Colonic mucosa (tissue), 4 donors: ENCODE measurements at regions not wholly inside any gene's neighbourhood (a gene's known extent, or its start where the extent isn't known, plus 50 kb on each side); places are given as distances from the start of the nearest gene placed in this dataset.

ENCODE experiments used
- DNase-seq: peaks from one replicate; pipeline ENCODE4 v3.0.0-alpha.2; 2020
- H3K27ac ChIP-seq: fragments of 200-600 bp; one replicate; pipeline ENCODE4 v1.8.0; 2021
- H3K27me3 ChIP-seq: fragments of 200-600 bp; one replicate; pipeline ENCODE4 v1.8.0; 2021
- H3K36me3 ChIP-seq: fragments of 200-600 bp; one replicate; pipeline ENCODE4 v1.8.0; 2021
- H3K4me1 ChIP-seq: fragments of 200-600 bp; one replicate; pipeline ENCODE4 v1.8.0; 2021; ENCODE audit warnings: mild to moderate bottlenecking
- H3K4me3 ChIP-seq: fragments of 200-600 bp; one replicate; pipeline ENCODE4 v1.8.0; 2021
- H3K9ac ChIP-seq, 2 donors: one replicate each; pipeline ENCODE4 v1.7.0; 2013; ENCODE audit warnings: control low read depth in 2 of 2, low read depth in 2 of 2, low read length in 2 of 2
- H3K9me3 ChIP-seq: fragments of 200-600 bp; one replicate; pipeline ENCODE4 v1.8.0; 2021
- CTCF ChIP-seq: fragments of 200-600 bp; IDR thresholded peaks from one replicate; pipeline ENCODE4 v1.8.0; 2022; ENCODE audit warnings: antibody characterized with exemption, mild to moderate bottlenecking
- intact Hi-C: fragments of 100-400 bp; cut with DNase I; formaldehyde crosslinking; loops from one replicate; pipeline ENCODE4 v1.14.1; 2022
- donor health status: healthy.
- donor health status: DM: no; HTN: no; CAD: no.
- donor health status: DM: no; HTN: no; CAD: no.

- Histone ChIP-seq H3K27ac (no peak overlapping the region), H3K4me1 (no peaks in the 10 kb centered on the region), H3K36me3 (no peaks in the 10 kb centered on the region), H3K4me3 (no peak overlapping the region), H3K9me3 (no peaks in the 10 kb centered on the region), H3K27me3 (no peaks in the 10 kb centered on the region), H3K9ac (no peak overlapping the region)
- no peak for TF ChIP-seq CTCF
- no peak for DNase-seq
- intact Hi-C loops = no loop called here
Measured at GRCh38 chr13:107992542-107992941, 222.8 kb downstream of the LIG4 start.

GRCh38 chr13:107977071-107977574 is 238.2 kb downstream of the LIG4 start:
- TF ChIP-seq CTCF = no peak
- H3K9ac ChIP-seq = no peak overlapping the region

GRCh38 chr13:107976628-107977027 is 238.7 kb downstream of the LIG4 start:
- H3K27ac ChIP-seq = no peak overlapping the region
- H3K36me3 ChIP-seq = no peaks in the 10 kb centered on the region
- no peaks in the 10 kb centered on the region for H3K27me3 ChIP-seq
- no peak overlapping the region for H3K9ac ChIP-seq
- TF ChIP-seq CTCF = no peak
- H3K9me3 ChIP-seq = no peaks in the 10 kb centered on the region
- no peak for DNase-seq
- intact Hi-C loops = no loop called here
- H3K4me3 ChIP-seq = no peak overlapping the region
- no peaks in the 10 kb centered on the region for H3K4me1 ChIP-seq

More at GRCh38 chr13:107977071-107977574, 238.2 kb downstream of the LIG4 start:
- Histone ChIP-seq H3K4me1 (no peaks in the 10 kb centered on the region), H3K27me3 (no peaks in the 10 kb centered on the region), H3K27ac (no peak overlapping the region), H3K9me3 (no peaks in the 10 kb centered on the region), H3K4me3 (no peak overlapping the region), H3K36me3 (no peaks in the 10 kb centered on the region)
- intact Hi-C loops = no loop called here
- DNase-seq = no peak

- no peaks in the 10 kb centered on the region for H3K9me3 ChIP-seq
- no peak overlapping the region for H3K27ac ChIP-seq
- H3K4me1 ChIP-seq = no peaks in the 10 kb centered on the region
- DNase-seq = no peak
- no peak for TF ChIP-seq CTCF
- H3K9ac ChIP-seq = no peak overlapping the region
- H3K4me3 ChIP-seq = no peak overlapping the region
- no peaks in the 10 kb centered on the region for H3K36me3 ChIP-seq
- intact Hi-C loops = no loop called here
- H3K27me3 ChIP-seq = no peaks in the 10 kb centered on the region
Measured at GRCh38 chr13:107974409-107974808, 240.9 kb downstream of the LIG4 start.

GRCh38 chr13:107969546-107969945 is 245.8 kb downstream of the LIG4 start:
- H3K36me3 ChIP-seq = no peaks in the 10 kb centered on the region
- intact Hi-C loops = no loop called here
- no peaks in the 10 kb centered on the region for H3K27me3 ChIP-seq
- H3K9ac ChIP-seq = no peak overlapping the region
- no peak for TF ChIP-seq CTCF
- DNase-seq = no peak
- H3K27ac ChIP-seq = no peak overlapping the region
- H3K4me1 ChIP-seq = no peaks in the 10 kb centered on the region
- H3K9me3 ChIP-seq = no peaks in the 10 kb centered on the region
- H3K4me3 ChIP-seq = no peak overlapping the region
